HG02870 (cell line): ENCODE measurements at regions not wholly inside any gene's neighbourhood (a gene's known extent, or its start where the extent isn't known, plus 50 kb on each side); places are given as distances from the start of the nearest gene placed in this dataset.

ENCODE experiments used
- ATAC-seq: cut with Tn5 transposase; IDR thresholded peaks from one replicate; pipeline ENCODE4 v1.9.1; 2021; ENCODE audit warnings: mild to moderate bottlenecking, moderate library complexity; ENCODE audit not compliant: unreplicated experiment

DNA sequence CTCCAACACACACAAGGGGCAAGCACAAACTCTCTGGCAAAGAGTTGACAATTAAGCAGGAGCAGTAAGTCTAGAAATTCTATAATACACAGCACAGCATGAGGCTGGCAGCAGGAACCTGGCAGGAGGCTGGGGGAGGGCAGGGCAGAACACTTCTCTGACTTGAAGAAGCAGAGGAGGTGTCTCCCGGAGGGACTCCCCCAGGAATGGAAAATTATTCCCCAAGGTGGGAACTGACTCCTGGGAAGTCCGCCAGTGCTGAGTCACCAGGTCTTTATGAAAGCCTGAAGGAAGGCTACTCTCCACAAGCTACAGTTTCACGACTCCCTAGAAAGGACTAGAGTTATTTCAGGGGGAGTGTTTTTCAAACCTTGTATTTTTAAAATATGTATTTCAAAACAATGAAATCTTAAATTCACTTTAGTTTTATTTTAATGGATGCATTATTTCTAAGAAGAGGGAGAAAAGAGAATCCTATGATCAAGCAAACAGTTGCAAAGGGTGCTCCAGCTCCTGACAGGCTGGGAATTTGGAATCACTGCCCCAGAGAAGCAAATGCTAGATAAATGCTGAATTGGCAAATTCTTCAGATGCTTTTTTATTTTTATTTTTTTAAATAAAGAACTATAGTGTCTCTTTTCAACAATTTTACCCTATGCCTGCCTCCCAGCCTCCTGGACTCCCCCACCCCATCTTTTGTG lies 192.8 kb downstream of the LY86 start:
- no peak for ATAC-seq

- no peak for ATAC-seq
Observed at GRCh38 chr6:6781873-6782227, 193.3 kb downstream of the LY86 start.

DNA sequence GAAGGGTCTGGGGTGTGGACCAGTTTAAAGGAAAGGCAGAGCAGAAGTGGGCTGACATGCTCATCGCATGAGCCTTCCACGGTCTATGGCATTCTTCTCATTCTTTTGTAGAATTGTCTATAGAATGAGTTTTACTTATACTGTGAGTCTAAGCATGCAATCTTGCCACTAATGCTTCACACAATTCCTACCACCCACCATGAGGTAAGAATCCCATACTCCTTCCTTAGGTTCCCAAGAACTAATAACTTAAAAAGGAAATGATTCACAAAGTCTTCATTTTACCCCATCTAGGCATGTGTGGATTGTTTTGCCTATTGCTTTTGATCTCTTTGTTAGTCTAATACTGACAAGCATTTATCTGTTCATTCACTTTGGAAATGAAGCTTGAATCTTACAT lies 195.2 kb downstream of the LY86 start:
- ATAC-seq, result no peak

DNA sequence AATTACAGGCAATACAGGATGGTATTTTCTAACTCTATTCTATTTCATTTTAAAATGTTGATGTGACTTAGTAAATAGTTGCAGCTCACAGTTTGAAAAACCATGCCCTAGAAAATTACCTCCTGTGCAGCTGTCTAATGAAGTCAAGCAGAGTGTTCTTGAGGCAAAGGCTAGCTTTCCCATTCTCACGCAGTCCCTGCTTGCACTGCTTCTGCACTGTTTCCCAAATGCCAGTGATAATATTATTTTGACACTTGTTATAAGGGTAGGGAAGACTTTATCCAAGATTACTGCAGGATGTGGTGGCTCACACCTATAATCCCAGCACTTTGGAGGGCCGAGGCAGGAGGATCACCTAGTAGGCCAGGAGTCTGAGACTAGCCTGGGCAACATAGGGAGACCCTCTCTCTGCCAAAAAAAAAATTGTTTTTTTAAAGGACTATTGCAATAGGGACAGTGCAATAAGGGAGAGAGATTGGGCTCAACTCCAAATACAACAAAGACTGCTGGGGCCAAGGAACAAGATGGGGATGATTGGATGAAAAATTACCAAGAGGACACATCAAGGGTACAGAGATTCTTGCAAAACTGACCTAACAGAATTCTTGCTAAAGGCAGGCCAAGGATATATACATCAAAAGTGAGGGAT lies 196.1 kb downstream of the LY86 start:
- no peak for ATAC-seq

GRCh38 chr6:6785163-6785521 lies 196.6 kb downstream of the LY86 start:
- no peak for ATAC-seq

DNA sequence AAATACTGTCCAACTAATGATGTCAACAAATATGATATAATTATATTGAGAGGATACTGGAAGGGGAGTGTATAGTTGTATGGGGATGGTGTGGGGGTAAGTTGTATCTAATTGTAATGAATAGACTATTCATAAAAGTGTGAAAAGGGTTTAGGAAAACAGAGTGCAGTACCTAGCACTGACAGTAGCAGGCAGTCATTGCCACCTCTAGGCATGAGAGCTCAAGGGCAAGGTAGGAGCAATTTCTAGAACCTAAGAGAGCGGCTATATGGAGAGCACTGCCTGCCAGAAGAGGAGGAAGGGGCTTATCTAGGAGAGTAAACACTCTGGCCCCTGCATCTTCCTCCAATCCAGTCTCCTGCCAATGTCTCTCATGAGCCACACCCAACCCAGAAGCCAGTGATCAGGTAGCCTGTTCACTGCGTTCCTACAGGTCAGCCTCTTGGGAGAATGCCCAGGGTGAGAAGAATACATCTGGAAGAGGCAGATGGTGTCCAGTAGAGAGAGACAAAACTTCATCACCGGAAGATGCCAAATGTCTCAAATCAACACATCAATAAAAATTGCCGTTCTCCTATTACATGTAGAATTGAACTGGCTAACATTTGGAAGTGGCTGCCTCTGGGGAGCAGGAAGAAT lies 200.0 kb downstream of the LY86 start:
- ATAC-seq, result no peak

GRCh38 chr6:6790393-6790792 lies 201.9 kb downstream of the LY86 start:
- ATAC-seq, result no peak

DNA sequence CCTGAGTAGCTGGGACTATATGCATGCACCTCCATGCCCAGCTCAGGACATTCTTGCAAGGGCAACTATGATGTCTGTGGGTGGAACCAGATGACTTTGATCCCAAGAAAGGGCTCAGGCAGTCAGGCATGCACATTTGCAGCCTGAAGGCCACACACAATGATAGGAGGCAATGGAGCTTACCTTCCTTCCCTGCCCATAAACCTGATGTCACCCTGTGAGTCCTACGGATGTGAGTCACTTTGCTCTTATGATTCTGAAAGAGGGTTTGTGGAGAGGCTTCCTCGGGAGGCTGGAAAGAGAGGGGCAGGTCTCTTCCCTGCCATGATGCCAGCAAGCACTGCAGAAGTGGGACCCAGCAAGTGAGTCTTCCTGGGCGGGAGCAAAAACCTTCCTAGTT lies 202.4 kb downstream of the LY86 start:
- ATAC-seq, result no peak

DNA sequence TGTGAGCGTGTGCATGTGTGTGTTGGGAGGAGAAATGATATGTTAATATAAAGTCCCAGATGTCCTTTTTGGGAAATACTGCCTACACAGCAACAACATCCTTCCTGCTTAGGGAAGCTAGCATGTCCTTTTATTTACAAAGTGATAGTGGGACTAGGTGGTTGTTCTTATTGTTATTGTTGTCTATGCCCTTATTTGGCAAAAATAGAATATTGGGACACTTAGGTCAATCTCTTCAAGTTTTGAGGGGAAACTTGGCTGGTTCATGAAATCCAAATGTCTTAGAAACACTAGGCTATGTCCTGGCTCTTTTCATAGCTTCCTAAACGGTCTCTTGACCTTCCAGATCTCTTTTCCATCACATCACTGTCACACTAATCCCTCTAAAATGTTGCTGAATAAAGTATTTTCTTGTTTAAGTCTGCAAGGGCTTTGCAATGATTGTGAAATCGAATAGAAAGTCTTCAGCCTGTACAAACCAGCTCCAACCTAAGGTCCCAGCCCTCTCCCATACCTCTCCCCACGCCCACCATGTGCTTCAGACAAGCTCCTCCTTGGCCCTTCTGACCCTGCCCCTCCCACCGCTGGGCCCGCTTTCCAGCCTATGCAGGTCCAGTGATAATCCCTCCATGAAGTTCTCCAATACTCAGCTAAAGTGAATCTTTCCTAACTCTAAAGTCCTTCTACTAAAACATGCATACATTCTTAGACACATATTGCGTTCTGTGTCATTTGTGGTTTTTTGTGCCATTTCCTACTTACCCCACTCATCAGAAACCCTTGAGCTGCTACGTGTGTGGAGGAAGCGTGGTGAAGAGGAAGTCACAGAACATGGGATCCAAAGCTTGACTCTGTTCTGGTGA lies 205.1 kb downstream of the LY86 start:
- no peak for ATAC-seq

DNA sequence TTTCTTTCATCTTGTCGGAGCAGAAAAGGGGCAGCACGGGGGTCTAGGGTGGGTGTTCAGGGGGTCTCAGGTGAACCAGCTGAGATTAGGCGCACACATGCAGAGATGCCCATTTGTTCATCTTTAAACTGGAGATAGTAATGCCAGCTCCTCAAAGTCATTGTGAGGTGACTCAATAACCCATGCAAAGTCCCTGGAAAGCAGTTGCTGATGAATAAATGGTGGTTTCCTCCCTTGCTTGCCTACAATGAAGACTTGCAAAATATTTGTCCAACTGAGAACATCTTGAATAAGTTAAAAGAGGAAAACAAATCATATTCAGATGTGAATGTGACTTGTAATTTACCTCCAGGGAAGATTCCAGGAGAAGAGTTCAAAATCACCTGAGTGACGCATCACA lies 206.9 kb downstream of the LY86 start:
- ATAC-seq, result no peak

DNA sequence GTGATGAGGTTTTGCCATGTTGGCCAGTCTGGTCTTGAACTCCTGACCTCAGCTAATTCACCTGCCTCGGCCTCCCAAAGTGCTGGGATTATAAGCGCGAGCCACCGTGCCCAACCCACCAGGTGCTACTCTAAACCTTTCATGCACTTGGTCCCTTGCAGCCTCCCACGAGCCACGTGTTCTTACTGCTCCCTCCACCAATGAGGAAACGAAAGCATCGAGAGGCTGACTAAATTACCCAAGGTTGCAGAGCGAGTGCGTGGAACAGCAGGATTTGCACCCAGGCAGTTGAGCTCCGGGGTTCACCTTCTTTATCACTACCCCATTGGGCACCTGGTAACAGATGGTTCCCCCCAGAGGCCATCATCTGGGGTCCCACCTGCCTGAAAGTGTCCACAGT lies 208.3 kb downstream of the LY86 start:
- no peak for ATAC-seq

- peak; percentile 55 for ATAC-seq
Observed at GRCh38 chr6:6798448-6798860, 209.9 kb downstream of the LY86 start.

DNA sequence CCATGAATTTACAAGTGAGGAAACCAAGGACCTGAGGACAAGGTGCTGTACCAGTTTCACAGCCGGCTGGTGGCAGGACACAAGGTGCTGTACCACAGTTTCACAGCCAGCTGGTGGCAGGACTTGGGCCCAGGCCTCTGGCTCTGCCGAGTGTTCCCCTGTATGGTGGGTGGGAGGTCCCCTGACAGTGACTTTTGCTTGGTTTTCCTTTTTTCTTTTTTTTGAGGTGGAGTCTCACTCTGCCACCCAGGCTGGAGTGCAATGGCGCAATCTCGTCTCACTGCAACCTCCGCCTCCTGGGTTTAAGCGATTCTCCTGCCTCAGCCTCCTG lies 212.4 kb downstream of the LY86 start:
- no peak for ATAC-seq

DNA sequence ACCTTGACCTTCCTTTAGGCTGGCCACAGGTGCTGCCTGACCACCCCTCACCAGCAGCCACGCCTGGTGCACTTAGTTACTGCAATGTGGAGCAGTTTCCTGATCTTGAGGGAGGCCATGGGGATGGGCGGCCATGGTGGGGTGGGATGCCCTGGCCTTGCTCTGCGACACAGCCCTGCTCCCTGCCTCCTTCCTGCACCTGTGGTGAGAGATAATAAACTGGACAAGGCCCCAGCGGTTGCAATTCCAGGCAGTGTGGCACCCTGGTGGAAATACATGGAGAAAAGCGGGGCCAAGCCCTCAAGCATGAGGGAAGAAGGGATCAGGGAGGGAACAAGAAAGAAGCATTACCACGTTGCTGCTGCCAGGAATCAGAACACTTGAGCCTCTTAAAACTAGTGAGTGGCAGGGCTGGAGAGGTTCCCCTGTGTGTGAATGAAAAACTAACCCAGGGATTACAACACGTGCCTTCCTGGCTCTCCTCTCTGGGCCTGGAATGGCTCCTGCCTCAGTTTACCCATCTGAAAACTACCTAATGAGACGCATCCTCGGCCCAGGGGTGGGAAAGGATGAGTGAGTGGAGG lies 213.2 kb downstream of the LY86 start:
- ATAC-seq, result no peak

- ATAC-seq, result peak; percentile 73
Observed at GRCh38 chr6:6803180-6803977, 214.9 kb downstream of the LY86 start.

- ATAC-seq, result no peak
Observed at GRCh38 chr6:6804843-6805615, 216.5 kb downstream of the LY86 start.

- ATAC-seq, result no peak
Observed at GRCh38 chr6:6806844-6807518, 218.5 kb downstream of the LY86 start.

- ATAC-seq, result no peak
Observed at GRCh38 chr6:6808343-6808742, 219.8 kb downstream of the LY86 start.

GRCh38 chr6:6808915-6809314 lies 220.4 kb downstream of the LY86 start:
- no peak for ATAC-seq
